ENCODE measurements at regions not wholly inside any gene's neighbourhood (a gene's known extent, or its start where the extent isn't known, plus 50 kb on each side); places are given as distances from the start of the nearest gene placed in this dataset.

- Histone ChIP-seq H3K27me3 (ENCODE audit: insufficient read depth, low read depth, low read length) (no peaks in the 10 kb centered on the region), H2AFZ (ENCODE audit: low read depth, low read length) (no peak overlapping the region)
- no peak for TF ChIP-seq TAF1 (IDR thresholded peaks at IDR 0.05; ENCODE audit: low read depth)
- TF ChIP-seq MXI1 (conservative IDR thresholded peaks at IDR 0.05; ENCODE audit: poor library complexity, severe bottlenecking): no peak
- TF ChIP-seq SMC3 (conservative IDR thresholded peaks at IDR 0.05; ENCODE audit: poor library complexity): no peak
- no peak for TF ChIP-seq EZH2 (IDR thresholded peaks at IDR 0.05; ENCODE audit: borderline replicate concordance, insufficient read depth, low read length, poor library complexity, severe bottlenecking)
- TF ChIP-seq CTCF (IDR thresholded peaks at IDR 0.05; ENCODE audit: poor library complexity, severe bottlenecking): no peak
- TF ChIP-seq POLR2AphosphoS5 (IDR thresholded peaks at IDR 0.05): no peak
Observed at GRCh38 chr13:33575378-33575777, 242.6 kb upstream of the RFC3 start.

GRCh38 chr13:33577007-33577406, 240.9 kb upstream of the RFC3 start:
- H3K27me3 ChIP-seq (ENCODE audit: insufficient read depth, low read depth, low read length): no peaks in the 10 kb centered on the region
- H3K79me2 ChIP-seq (replicated peaks; ENCODE audit: insufficient read depth, low read length): no peaks in the 10 kb centered on the region
- H3K4me3 ChIP-seq (ENCODE audit: low read length): no peak overlapping the region
- no peaks in the 10 kb centered on the region for H3F3A ChIP-seq (ENCODE audit: insufficient read depth, low read length, poor library complexity, severe bottlenecking)
- H4K20me1 ChIP-seq (ENCODE audit: insufficient read depth): no peaks in the 10 kb centered on the region
- H3K4me2 ChIP-seq (ENCODE audit: low read length): no peak overlapping the region
- TF ChIP-seq EP300 (conservative IDR thresholded peaks at IDR 0.05; ENCODE audit: poor library complexity, severe bottlenecking) (no peak), RAD21 (conservative IDR thresholded peaks at IDR 0.05) (no peak), TAF1 (IDR thresholded peaks at IDR 0.05; ENCODE audit: low read depth) (no peak), POLR2AphosphoS5 (IDR thresholded peaks at IDR 0.05) (no peak), SMC3 (conservative IDR thresholded peaks at IDR 0.05; ENCODE audit: poor library complexity) (no peak), CTCF (IDR thresholded peaks at IDR 0.05; ENCODE audit: poor library complexity, severe bottlenecking) (no peak), REST (IDR thresholded peaks at IDR 0.05; ENCODE audit: borderline replicate concordance) (no peak), EZH2 (IDR thresholded peaks at IDR 0.05; ENCODE audit: borderline replicate concordance, insufficient read depth, low read length, poor library complexity, severe bottlenecking) (no peak), MXI1 (conservative IDR thresholded peaks at IDR 0.05; ENCODE audit: poor library complexity, severe bottlenecking) (no peak)
- no peaks in the 10 kb centered on the region for H3K9me3 ChIP-seq (ENCODE audit: low read length)
- H2AFZ ChIP-seq (ENCODE audit: low read depth, low read length): no peak overlapping the region
- H3K9ac ChIP-seq (ENCODE audit: low read length): no peak overlapping the region
- H3K9me2 ChIP-seq (ENCODE audit: insufficient read depth, low read length): no peaks in the 10 kb centered on the region
- H3K36me3 ChIP-seq (ENCODE audit: insufficient read depth, low read length): no peaks in the 10 kb centered on the region
- H3K27ac ChIP-seq (ENCODE audit: low read length): no peak overlapping the region

More at GRCh38 chr13:33575378-33575777, 242.6 kb upstream of the RFC3 start:
- Histone ChIP-seq H3F3A (ENCODE audit: insufficient read depth, low read length, poor library complexity, severe bottlenecking) (no peaks in the 10 kb centered on the region), H3K79me2 (replicated peaks; ENCODE audit: insufficient read depth, low read length) (no peaks in the 10 kb centered on the region), H3K27ac (ENCODE audit: low read length) (no peak overlapping the region), H3K9ac (ENCODE audit: low read length) (no peak overlapping the region), H3K4me2 (ENCODE audit: low read length) (no peak overlapping the region), H3K9me2 (ENCODE audit: insufficient read depth, low read length) (no peaks in the 10 kb centered on the region), H3K9me3 (ENCODE audit: low read length) (no peaks in the 10 kb centered on the region), H3K4me3 (ENCODE audit: low read length) (no peak overlapping the region), H4K20me1 (ENCODE audit: insufficient read depth) (no peaks in the 10 kb centered on the region), H3K36me3 (ENCODE audit: insufficient read depth, low read length) (no peaks in the 10 kb centered on the region)
